ENCODE measurements at regions not wholly inside any gene's neighbourhood (a gene's known extent, or its start where the extent isn't known, plus 50 kb on each side); places are given as distances from the start of the nearest gene placed in this dataset.

DNA sequence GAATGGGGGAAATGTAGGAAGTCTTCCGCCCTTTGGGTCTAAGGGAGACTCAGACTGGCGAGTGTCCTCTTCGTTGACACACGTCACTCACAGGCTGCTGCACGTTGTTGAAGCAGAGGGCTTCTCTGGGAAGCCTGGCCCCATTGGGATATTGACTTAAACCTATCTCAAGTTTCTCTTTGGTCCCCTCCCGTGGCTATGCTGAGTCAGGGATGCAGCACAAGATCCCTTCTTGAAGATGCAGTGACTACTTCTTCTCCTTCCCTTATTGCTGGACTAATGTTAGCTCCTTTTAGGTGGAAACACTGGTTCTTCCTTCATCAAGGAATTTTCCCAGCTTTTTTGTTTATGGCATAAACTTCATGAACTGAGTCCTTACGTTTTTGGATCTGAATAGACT, 89.8 kb upstream of the CCDC71L start:
- no peak for TF ChIP-seq CREB1 (IDR thresholded peaks at IDR 0.05; ENCODE audit: low read depth)
- TF ChIP-seq YY1 (IDR thresholded peaks at IDR 0.05; ENCODE audit: low read depth): no peak
- TF ChIP-seq NFIC (IDR thresholded peaks at IDR 0.05): no peak
- TF ChIP-seq CEBPB (IDR thresholded peaks at IDR 0.05): no peak
- no peak for TF ChIP-seq TEAD4 (IDR thresholded peaks at IDR 0.05)
- no peak for TF ChIP-seq FOXM1 (IDR thresholded peaks at IDR 0.05; ENCODE audit: borderline replicate concordance, low read depth)
- TF ChIP-seq, protein P1, sequence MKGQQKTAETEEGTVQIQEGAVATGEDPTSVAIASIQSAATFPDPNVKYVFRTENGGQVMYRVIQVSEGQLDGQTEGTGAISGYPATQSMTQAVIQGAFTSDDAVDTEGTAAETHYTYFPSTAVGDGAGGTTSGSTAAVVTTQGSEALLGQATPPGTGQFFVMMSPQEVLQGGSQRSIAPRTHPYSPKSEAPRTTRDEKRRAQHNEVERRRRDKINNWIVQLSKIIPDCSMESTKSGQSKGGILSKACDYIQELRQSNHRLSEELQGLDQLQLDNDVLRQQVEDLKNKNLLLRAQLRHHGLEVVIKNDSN (IDR thresholded peaks at IDR 0.05): no peak
- TF ChIP-seq EP300 (IDR thresholded peaks at IDR 0.05; ENCODE audit: borderline replicate concordance): no peak
- TF ChIP-seq TCF12 (IDR thresholded peaks at IDR 0.05; ENCODE audit: low read depth): no peak
- TF ChIP-seq RAD21 (IDR thresholded peaks at IDR 0.05; ENCODE audit: low read depth): no peak
- TF ChIP-seq EGR1 (IDR thresholded peaks at IDR 0.05): no peak
- TF ChIP-seq, protein P2, sequence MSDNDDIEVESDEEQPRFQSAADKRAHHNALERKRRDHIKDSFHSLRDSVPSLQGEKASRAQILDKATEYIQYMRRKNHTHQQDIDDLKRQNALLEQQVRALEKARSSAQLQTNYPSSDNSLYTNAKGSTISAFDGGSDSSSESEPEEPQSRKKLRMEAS (IDR thresholded peaks at IDR 0.05): no peak
- no peak for TF ChIP-seq TAF1 (IDR thresholded peaks at IDR 0.05; ENCODE audit: low read depth)
- TF ChIP-seq, protein P3, sequence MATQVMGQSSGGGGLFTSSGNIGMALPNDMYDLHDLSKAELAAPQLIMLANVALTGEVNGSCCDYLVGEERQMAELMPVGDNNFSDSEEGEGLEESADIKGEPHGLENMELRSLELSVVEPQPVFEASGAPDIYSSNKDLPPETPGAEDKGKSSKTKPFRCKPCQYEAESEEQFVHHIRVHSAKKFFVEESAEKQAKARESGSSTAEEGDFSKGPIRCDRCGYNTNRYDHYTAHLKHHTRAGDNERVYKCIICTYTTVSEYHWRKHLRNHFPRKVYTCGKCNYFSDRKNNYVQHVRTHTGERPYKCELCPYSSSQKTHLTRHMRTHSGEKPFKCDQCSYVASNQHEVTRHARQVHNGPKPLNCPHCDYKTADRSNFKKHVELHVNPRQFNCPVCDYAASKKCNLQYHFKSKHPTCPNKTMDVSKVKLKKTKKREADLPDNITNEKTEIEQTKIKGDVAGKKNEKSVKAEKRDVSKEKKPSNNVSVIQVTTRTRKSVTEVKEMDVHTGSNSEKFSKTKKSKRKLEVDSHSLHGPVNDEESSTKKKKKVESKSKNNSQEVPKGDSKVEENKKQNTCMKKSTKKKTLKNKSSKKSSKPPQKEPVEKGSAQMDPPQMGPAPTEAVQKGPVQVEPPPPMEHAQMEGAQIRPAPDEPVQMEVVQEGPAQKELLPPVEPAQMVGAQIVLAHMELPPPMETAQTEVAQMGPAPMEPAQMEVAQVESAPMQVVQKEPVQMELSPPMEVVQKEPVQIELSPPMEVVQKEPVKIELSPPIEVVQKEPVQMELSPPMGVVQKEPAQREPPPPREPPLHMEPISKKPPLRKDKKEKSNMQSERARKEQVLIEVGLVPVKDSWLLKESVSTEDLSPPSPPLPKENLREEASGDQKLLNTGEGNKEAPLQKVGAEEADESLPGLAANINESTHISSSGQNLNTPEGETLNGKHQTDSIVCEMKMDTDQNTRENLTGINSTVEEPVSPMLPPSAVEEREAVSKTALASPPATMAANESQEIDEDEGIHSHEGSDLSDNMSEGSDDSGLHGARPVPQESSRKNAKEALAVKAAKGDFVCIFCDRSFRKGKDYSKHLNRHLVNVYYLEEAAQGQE (IDR thresholded peaks at IDR 0.05; ENCODE audit: low read depth): no peak
- no peak for TF ChIP-seq ZBTB7A (IDR thresholded peaks at IDR 0.05; ENCODE audit: low read depth)

DNA sequence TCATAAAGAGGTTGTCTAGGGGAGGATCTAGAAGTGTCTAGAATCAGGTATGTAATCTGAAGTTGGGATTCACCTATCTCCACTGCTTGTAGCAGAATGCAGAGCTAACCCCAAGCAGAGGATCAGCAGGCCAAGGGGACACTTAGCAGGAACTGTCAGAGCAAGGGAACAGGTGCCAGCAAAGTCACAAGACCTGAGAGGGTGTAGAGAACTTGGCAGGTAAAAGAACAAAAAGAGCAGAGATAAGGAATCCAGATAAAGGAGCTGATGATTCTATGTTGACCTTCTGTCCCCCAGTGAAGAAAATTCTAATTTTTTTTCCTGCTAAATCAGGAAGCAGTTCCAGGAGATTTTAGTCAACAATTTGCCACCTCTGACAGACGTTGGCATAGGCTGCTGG, 91.4 kb upstream of the CCDC71L start:
- TF ChIP-seq FOXM1 (IDR thresholded peaks at IDR 0.05; ENCODE audit: borderline replicate concordance, low read depth) (no peak), YY1 (IDR thresholded peaks at IDR 0.05; ENCODE audit: low read depth) (no peak), RAD21 (IDR thresholded peaks at IDR 0.05; ENCODE audit: low read depth) (no peak), TAF1 (IDR thresholded peaks at IDR 0.05; ENCODE audit: low read depth) (no peak), ZBTB7A (IDR thresholded peaks at IDR 0.05; ENCODE audit: low read depth) (no peak), TCF12 (IDR thresholded peaks at IDR 0.05; ENCODE audit: low read depth) (no peak), CREB1 (IDR thresholded peaks at IDR 0.05; ENCODE audit: low read depth) (no peak)

DNA sequence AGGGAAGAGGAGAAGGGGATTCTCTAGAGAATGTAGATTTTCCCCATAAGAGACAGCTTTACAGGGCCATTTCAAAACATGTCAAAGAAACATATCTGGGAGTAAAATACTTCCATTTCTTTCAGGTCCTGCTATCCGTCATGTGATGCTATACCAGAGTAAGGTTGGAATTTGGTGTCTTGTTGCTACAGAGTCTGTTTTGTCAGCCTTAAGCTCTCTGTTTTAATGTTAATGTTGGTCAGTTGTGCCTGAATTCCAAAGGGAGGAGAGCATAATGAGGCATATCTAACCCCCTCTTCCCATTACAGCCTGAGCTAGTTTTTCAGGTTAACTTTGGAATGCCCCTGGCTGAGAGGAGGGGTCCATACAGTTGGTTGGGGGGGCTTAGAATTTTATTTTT, 94.7 kb upstream of the CCDC71L start:
- TF ChIP-seq YY1 (IDR thresholded peaks at IDR 0.05; ENCODE audit: low read depth) (no peak), EP300 (IDR thresholded peaks at IDR 0.05; ENCODE audit: borderline replicate concordance) (no peak), TEAD4 (IDR thresholded peaks at IDR 0.05) (no peak), FOXM1 (IDR thresholded peaks at IDR 0.05; ENCODE audit: borderline replicate concordance, low read depth) (no peak), NFIC (IDR thresholded peaks at IDR 0.05) (no peak), ZBTB7A (IDR thresholded peaks at IDR 0.05; ENCODE audit: low read depth) (no peak), CREB1 (IDR thresholded peaks at IDR 0.05; ENCODE audit: low read depth) (no peak), TAF1 (IDR thresholded peaks at IDR 0.05; ENCODE audit: low read depth) (no peak)
- TF ChIP-seq, protein P2 (IDR thresholded peaks at IDR 0.05): no peak
- TF ChIP-seq, protein P1 (IDR thresholded peaks at IDR 0.05): no peak
- TF ChIP-seq, protein P3 (IDR thresholded peaks at IDR 0.05; ENCODE audit: low read depth): no peak

DNA sequence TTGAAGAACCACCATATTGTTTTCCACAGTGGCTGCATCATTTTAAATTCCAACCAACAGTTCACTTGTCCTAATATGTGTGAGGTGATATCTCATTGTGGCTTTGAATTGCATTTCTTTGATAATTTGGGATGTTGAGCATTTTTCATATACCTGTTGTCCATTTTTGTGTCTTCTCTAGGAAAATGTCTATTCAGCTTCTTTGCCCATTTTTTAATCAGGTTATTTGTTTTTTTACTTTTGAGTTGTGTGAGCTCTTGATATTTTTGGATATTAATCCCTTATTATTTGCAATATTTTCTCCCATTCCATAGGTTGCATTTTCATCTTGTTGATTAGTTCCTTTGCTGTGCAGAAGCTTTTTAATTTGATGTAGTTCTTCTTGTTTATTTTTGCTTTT, 95.1 kb upstream of the CCDC71L start:
- TF ChIP-seq, protein P3 (IDR thresholded peaks at IDR 0.05; ENCODE audit: low read depth): no peak
- no peak for TF ChIP-seq ZBTB7A (IDR thresholded peaks at IDR 0.05; ENCODE audit: low read depth)
- TF ChIP-seq, protein P1 (IDR thresholded peaks at IDR 0.05): no peak
- TF ChIP-seq EP300 (IDR thresholded peaks at IDR 0.05; ENCODE audit: borderline replicate concordance): no peak
- TF ChIP-seq TAF1 (IDR thresholded peaks at IDR 0.05; ENCODE audit: low read depth): no peak
- TF ChIP-seq NFIC (IDR thresholded peaks at IDR 0.05): no peak
- TF ChIP-seq RAD21 (IDR thresholded peaks at IDR 0.05; ENCODE audit: low read depth): no peak
- TF ChIP-seq FOXM1 (IDR thresholded peaks at IDR 0.05; ENCODE audit: borderline replicate concordance, low read depth): no peak
- no peak for TF ChIP-seq CEBPB (IDR thresholded peaks at IDR 0.05)
- no peak for TF ChIP-seq TEAD4 (IDR thresholded peaks at IDR 0.05)
- TF ChIP-seq YY1 (IDR thresholded peaks at IDR 0.05; ENCODE audit: low read depth): no peak
- TF ChIP-seq, protein P2 (IDR thresholded peaks at IDR 0.05): no peak
- no peak for TF ChIP-seq CREB1 (IDR thresholded peaks at IDR 0.05; ENCODE audit: low read depth)
- no peak for TF ChIP-seq TCF12 (IDR thresholded peaks at IDR 0.05; ENCODE audit: low read depth)

Measured in Ishikawa (cell line).